Nephron progenitor cell (in vitro differentiated cells): ENCODE measurements at regions not wholly inside any gene's neighbourhood (a gene's known extent, or its start where the extent isn't known, plus 50 kb on each side); places are given as distances from the start of the nearest gene placed in this dataset.

Experiments used
- DNase-seq: peaks from one replicate; pipeline ENCODE4 v3.0.0; 2021
- H3K27ac Mint-ChIP-seq: 2 replicates; pipeline ENCODE4 v1.8.0; 2021; ENCODE audit warnings: mild to moderate bottlenecking, moderate library complexity, mixed read lengths
- H3K27me3 Mint-ChIP-seq: 2 replicates; pipeline ENCODE4 v1.8.0; 2021; ENCODE audit warnings: mild to moderate bottlenecking, low read depth, mixed read lengths; ENCODE audit not compliant: poor library complexity
- H3K36me3 Mint-ChIP-seq: 2 replicates; pipeline ENCODE4 v1.8.0; 2021; ENCODE audit warnings: low read depth, mixed read lengths
- H3K4me1 Mint-ChIP-seq: 2 replicates; pipeline ENCODE4 v1.8.0; 2021; ENCODE audit warnings: mixed read lengths
- H3K4me3 Mint-ChIP-seq: 2 replicates; pipeline ENCODE4 v1.8.0; 2021; ENCODE audit warnings: mild to moderate bottlenecking, moderate library complexity, mixed read lengths
- H3K9me3 Mint-ChIP-seq: 2 replicates; pipeline ENCODE4 v1.8.0; 2021; ENCODE audit warnings: mild to moderate bottlenecking, moderate library complexity, mixed read lengths
- TF ChIP-seq, protein P1 (sequence below): fragments of 200-600 bp; sonication (generic); IDR thresholded peaks from 2 replicates; pipeline ENCODE4 v1.5.0; 2021; ENCODE audit warnings: antibody characterized with exemption

DNA sequence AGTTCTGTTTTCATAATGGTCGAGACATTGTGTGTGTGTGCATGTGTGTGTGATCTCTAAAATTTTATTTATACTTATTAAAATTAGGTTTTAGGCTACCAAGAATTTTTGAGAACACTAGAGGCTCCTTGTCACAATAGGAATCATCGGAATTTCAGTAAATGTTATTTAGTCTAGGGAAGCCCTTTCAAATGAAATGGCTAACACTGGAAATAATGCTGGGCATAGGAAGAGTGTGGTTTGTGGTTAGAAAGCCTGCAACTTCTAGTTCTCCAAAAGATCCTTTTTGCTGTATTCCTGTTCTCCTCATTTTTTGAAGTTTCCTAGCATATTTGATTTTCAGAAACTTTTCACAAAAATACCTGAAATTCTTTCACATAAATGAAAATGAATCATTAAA, 92.5 kb upstream of the MBNL1 start:
- Mint-ChIP-seq H3K9me3 (no peaks in the 10 kb centered on the region), H3K27ac (no peak overlapping the region), H3K36me3 (no peaks in the 10 kb centered on the region), H3K4me3 (no peak overlapping the region), H3K27me3 (peaks cover 4% of the 10 kb centered on the region), H3K4me1 (no peaks in the 10 kb centered on the region)
- TF ChIP-seq, protein P1, sequence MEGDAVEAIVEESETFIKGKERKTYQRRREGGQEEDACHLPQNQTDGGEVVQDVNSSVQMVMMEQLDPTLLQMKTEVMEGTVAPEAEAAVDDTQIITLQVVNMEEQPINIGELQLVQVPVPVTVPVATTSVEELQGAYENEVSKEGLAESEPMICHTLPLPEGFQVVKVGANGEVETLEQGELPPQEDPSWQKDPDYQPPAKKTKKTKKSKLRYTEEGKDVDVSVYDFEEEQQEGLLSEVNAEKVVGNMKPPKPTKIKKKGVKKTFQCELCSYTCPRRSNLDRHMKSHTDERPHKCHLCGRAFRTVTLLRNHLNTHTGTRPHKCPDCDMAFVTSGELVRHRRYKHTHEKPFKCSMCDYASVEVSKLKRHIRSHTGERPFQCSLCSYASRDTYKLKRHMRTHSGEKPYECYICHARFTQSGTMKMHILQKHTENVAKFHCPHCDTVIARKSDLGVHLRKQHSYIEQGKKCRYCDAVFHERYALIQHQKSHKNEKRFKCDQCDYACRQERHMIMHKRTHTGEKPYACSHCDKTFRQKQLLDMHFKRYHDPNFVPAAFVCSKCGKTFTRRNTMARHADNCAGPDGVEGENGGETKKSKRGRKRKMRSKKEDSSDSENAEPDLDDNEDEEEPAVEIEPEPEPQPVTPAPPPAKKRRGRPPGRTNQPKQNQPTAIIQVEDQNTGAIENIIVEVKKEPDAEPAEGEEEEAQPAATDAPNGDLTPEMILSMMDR: no peak
- no peak for DNase-seq

DNA sequence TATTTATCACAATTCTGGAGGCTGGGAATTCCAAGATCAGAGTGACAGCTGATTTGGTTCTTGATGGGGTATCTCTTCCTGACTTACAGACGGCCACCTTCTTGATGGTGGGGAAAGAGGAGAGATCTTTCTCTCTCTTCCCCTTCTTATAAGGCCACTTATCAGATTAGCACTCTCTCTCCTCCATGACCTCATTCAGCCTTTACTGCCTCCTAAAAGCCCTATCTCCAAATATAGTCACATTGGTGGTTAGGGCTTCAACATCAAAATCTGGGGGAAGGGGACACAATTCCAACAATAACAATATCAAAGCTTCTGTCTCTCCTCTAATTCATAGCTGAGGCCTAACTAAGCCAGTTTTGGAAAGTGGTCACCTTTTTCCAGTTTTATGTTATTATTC, 91.7 kb upstream of the MBNL1 start:
- Mint-ChIP-seq H3K4me1 (no peaks in the 10 kb centered on the region), H3K27me3 (peaks cover 4% of the 10 kb centered on the region), H3K36me3 (no peaks in the 10 kb centered on the region), H3K9me3 (no peaks in the 10 kb centered on the region), H3K27ac (no peak overlapping the region), H3K4me3 (no peak overlapping the region)
- TF ChIP-seq, protein P1: no peak
- no peak for DNase-seq

DNA sequence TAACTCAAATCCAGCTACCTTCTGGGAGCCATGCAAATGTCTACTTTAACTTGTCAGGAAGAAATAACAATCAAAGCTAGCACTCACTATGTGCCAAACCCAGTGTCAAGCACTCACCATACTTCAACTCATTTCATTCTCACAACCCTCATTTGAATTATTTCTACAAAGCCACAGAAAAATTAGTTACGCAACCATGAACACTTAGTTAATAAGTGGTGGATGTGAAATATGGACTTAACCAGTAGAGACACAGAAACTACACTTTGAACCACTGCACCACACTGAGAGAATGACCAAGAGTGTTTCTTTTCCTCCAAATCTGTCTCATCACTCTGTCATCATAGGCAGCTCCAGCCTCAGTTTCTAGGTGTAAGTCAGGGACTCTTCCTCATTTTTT, 91.0 kb upstream of the MBNL1 start:
- H3K36me3 Mint-ChIP-seq: no peaks in the 10 kb centered on the region
- H3K9me3 Mint-ChIP-seq: no peaks in the 10 kb centered on the region
- H3K27me3 Mint-ChIP-seq: peaks cover 4% of the 10 kb centered on the region
- TF ChIP-seq, protein P1: no peak
- no peak for DNase-seq
- no peak overlapping the region for H3K27ac Mint-ChIP-seq
- no peak overlapping the region for H3K4me3 Mint-ChIP-seq
- no peaks in the 10 kb centered on the region for H3K4me1 Mint-ChIP-seq

DNA sequence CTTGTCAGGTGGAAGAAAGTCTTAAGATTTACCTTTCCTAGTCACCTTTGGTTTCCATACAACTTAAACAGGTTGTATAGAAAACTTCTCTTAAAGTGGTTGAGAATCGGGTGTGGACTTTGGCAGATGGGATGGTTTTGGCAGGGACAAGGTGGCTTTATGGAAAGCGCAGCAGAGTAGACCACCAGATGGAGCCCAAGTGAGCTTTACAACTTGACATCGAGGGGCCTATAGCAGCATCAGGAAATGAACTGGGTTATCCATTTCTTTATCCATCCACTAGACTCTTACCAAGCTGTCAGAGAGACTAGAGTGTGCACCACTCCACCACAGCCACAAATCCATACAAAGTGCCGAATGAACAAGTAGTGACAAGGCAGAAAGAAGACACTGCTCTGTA, 85.3 kb upstream of the MBNL1 start:
- TF ChIP-seq, protein P1: peak; percentile 48
- no peak overlapping the region for H3K27ac Mint-ChIP-seq
- peaks cover 6% of the 10 kb centered on the region for H3K27me3 Mint-ChIP-seq
- no peaks in the 10 kb centered on the region for H3K9me3 Mint-ChIP-seq
- no peaks in the 10 kb centered on the region for H3K36me3 Mint-ChIP-seq
- no peaks in the 10 kb centered on the region for H3K4me1 Mint-ChIP-seq
- peak; percentile 28 for DNase-seq
- H3K4me3 Mint-ChIP-seq: no peak overlapping the region

DNA sequence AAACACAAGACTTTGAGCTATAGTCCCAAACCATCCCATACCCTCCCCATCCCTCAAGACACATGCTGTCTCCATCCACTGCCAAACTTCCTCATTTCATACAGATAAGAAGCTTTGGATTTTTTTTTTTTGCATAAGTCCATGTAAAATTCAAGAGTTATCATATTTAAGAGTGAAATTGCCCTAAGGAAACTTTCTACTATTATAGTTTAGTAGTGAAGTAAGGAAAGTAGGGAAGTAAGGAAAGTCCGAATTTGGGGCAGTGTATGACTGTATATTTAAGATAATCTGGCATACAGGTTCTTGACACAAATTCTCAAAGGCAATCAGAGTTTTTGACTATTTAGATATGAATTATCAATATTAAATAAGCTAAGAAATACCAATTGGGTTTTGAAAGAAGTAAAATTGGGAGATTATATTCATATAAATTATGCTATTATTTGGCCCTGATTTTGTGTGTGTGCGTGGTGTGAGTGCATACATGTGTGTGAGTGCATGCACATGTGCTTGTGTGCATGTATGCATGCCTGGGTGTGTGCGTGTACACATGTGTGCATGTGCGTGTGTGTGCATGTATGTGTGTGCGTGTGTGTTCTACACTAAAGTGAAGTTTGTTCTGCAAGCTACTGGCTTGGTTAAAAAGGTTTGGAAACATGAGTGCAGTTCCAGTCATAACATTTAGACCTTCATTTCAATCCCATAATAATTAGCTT, 83.6 kb upstream of the MBNL1 start:
- H3K9me3 Mint-ChIP-seq: no peaks in the 10 kb centered on the region
- H3K27me3 Mint-ChIP-seq: peaks cover 6% of the 10 kb centered on the region
- no peaks in the 10 kb centered on the region for H3K36me3 Mint-ChIP-seq
- H3K27ac Mint-ChIP-seq: no peak overlapping the region
- TF ChIP-seq, protein P1: no peak
- no peak for DNase-seq
- no peak overlapping the region for H3K4me3 Mint-ChIP-seq
- H3K4me1 Mint-ChIP-seq: no peaks in the 10 kb centered on the region
